Cardiac septum (tissue), 1 donor: ENCODE measurements at regions not wholly inside any gene's neighbourhood (a gene's known extent, or its start where the extent isn't known, plus 50 kb on each side); places are given as distances from the start of the nearest gene placed in this dataset.
"Not testable (repeated sequence)": the region's sequence is repeated elsewhere in the genome, so short reads cannot be mapped to it uniquely, and the experiment has no call there.

Source experiments
- DNase-seq: peaks from one replicate; pipeline ENCODE4 v3.0.0-alpha.2; 2020; ENCODE audit warnings: low spot score
- intact Hi-C: fragments of 100-400 bp; cut with DNase I; formaldehyde crosslinking; loops from one replicate; pipeline ENCODE4 v1.14.0; 2022
- donor health status: DM: no; HTN: no; CAD: no.

DNA sequence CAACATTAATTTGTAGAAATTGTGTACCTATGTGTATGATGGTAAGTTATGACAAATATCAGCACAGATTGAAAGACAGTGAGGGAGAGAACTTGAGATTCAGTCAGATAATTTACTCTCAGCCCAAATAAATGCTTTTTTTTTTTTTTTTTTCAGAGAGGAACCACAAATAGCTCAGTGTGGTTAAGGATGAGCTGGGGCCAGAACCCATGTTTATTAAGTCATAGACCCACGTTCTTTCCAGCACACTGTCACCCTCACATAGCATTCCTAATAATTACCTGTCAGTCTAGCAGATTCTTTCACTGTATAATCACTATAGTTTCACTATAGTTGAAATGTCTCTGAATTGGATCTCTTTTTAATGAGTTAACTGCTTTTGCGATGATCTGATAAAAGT is 246.1 kb downstream of the ZIC1 start:
- intact Hi-C loops: no loop called here
- DNase-seq: no peak

GRCh38 chr3:147656023-147656422 is 246.9 kb downstream of the ZIC1 start:
- intact Hi-C loops: no loop called here
- DNase-seq: no peak

- intact Hi-C loops: no loop called here
- no peak for DNase-seq
These were observed 252.8 kb downstream of the ZIC1 start for GRCh38 chr3:147661916-147662315.

- intact Hi-C loops: no loop called here
- DNase-seq: no peak
These were observed 253.5 kb downstream of the ZIC1 start for GRCh38 chr3:147662705-147663104.

- intact Hi-C loops: no loop called here
- no peak for DNase-seq
These were observed 259.9 kb downstream of the ZIC1 start for GRCh38 chr3:147669077-147669476.

DNA sequence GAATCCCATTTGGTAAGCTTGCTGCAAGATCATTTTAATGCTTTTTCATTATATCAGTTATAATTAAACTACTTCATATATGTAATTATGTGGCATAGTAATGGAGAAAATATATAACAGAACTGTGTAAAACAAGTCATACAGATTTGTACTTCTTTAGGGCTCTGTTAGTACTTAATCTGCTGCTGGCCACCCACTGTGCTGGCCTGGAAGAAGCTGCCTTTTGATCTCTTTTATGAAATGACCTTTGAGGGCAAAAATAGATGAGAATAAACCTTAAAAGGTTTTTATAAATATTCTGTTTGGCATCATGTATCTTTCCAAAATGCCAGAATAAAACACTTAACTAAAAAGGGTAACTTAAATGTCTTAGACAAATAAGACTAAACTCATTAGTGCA is 262.9 kb downstream of the ZIC1 start:
- no peak for DNase-seq
- intact Hi-C loops: no loop called here

DNA sequence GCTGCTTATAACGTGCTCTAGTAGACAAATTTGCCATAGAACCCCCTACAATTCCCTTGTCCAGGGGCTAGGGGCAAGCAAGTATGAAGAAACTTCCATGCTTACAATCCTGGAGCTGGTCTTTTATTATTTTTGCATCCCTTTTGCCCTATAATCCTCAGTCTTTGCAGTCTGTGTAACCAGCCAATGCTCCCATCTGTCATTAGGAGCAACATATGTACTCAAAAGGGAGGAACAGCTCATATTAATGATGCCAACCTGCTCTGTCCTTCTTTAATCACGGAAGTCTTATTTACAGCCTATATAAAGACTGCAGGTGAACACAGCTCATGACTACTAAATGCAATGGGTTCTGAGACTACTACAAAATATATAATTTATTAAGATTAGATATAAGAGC is 263.3 kb downstream of the ZIC1 start:
- intact Hi-C loops: no loop called here

DNA sequence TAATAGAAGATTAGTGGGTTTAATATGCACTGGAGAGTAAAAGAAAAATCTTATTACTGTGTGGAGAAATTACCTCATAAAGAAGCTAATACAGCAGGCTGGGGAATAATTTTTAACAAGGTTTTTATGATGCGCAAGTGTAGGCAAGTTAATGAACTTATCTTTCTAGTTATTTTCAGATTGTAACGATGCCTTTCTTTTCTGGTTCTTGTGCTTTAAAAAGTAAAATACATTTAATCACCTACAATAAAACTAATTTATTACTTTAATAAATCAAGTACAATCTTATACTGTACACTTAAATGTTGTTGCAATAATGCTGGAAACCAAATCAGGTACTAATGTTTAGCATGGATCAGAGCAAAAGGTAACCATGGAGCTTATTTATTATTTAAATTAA is 266.6 kb downstream of the ZIC1 start:
- intact Hi-C loops: no loop called here
- DNase-seq: no peak

More for the DNA sequence above, 263.3 kb downstream of the ZIC1 start:
- no peak for DNase-seq

GRCh38 chr3:147680837-147681483 is 271.8 kb downstream of the ZIC1 start:
- DNase-seq: peak; percentile 82
- intact Hi-C loops: loop anchor here (2.0 kb wide), 1 partner anchor 28 kb away; no protein-coding TSS in a partner anchor

DNA sequence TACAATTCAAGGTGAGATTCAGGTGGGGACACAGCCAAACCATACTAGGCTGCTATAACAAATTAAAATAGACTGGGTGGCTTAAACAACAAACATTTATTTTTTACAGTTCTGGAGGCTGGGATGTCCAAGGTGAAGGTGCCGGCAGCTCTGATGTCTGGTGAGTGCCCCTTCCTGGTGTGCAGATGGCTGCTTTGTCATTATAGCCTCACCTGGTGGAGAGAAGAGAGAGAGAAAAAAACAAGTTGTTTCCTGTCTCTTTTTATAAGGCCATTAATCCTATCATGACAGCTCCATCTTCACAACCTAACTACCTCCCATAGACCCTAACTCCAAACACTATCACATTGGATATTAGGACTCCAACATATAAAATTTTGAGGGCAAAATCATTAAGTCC is 279.7 kb downstream of the ZIC1 start:
- intact Hi-C loops: no loop called here
- DNase-seq: no peak

- no peak for DNase-seq
- intact Hi-C loops: no loop called here
These were observed 290.1 kb downstream of the ZIC1 start for GRCh38 chr3:147699175-147699838.

DNA sequence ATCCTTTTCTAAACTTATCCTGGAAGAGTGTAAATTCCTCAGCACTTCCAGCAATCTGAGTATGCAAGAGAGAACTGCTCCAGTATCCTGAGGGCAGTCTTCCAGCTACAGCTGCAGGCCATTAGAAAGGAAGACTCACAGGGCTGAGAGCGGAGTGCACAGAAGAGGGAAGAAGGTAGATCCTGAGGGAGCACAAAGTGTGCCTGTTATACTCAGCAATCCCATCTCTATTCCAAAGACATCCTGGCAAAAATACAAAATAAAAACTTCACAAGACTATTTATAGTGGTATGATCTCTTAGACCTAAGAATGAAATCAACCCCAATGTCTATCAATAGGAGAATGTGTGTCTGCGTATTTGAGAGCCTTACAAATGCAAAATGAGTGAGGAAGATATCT is 292.0 kb downstream of the ZIC1 start:
- intact Hi-C loops: no loop called here
- no peak for DNase-seq

GRCh38 chr3:147702509-147702908 is 293.3 kb downstream of the ZIC1 start:
- intact Hi-C loops: no loop called here
- no peak for DNase-seq

DNA sequence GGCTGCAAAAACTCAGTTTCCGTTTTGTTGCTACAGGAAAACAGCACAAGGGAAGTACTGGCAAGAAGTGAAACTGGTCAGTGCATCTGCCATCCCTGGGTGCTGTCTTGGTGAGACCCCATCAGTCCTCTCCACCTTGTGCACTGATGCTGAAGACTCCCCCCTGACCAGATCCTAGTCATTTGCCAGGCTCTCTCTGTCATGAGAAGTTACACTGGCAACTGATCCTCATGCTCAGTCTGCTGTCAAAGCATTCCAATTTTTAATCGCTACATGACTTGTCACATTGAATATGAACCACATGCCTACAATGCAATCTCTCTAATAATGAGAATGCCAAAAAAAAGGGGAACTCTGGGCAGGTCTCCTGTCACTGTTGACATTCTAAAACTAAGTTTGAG is 296.5 kb downstream of the ZIC1 start:
- intact Hi-C loops: no loop called here
- DNase-seq: no peak

DNA sequence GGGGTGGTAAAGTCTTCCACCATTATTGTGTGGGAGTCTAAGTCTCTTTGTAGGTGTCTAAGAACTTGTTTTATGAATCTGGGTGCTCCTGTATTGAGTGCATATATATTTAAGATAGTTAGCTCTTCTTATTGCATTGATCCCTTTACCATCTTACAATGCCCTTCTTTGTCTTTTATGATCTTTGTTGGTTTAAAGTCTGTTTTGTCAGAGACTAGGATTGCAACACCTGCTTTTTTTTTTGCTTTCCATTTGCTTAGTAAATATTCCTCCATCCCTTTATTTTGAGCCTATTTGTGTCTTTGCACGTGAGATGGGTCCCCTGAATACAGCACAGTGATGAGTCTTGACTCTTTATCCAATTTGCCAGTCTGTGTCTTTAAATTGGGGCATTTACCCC is 301.6 kb downstream of the ZIC1 start:
- intact Hi-C loops, DNase-seq: not testable (repeated sequence)

DNA sequence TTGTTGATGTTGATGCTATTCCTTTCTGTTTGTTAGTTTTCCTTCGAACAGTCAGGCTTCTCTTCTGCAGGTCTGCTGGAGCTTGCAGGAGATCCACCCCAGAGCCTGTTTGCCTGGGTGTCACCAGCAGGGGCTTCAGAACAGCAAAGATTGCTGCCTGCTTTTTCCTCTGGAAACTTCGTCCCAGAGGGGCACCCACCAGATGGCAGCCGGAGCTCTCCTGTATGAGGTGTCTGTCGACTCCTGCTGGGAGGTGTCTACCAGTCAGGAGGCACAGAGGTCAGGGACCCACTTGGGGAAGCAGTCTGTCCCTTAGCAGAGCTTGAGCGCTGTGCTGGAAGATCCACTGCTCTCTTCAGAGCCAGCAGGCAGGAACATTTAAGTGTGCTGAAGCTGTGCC is 303.2 kb downstream of the ZIC1 start:
- no peak for DNase-seq
- intact Hi-C loops: no loop called here

- intact Hi-C loops, DNase-seq: not testable (repeated sequence)
These were observed 303.6 kb downstream of the ZIC1 start for GRCh38 chr3:147712758-147713157.

GRCh38 chr3:147713234-147714133 is 304.3 kb downstream of the ZIC1 start:
- intact Hi-C loops: no loop called here
- DNase-seq: no peak

DNA sequence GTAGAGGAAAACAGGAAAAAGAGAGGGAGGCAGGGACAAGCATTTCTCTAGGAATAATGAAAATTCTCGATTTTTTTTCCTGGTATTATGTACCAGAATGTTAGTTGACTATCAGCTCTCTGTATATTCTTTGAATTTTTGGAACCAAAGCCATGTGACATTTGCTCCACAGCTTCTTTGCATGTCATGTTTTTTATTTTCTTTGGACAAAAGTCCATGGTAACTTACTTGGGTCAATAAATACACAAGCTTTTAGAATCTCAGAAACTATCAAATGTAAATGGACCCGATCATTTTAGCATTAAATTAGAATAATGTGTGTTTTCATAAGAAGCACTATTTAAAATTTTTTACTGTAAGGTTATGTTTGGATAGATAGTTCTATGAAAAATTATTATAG is 320.5 kb downstream of the ZIC1 start:
- intact Hi-C loops: no loop called here
- DNase-seq: no peak

- intact Hi-C loops: no loop called here
- no peak for DNase-seq
These were observed 321.1 kb downstream of the ZIC1 start for GRCh38 chr3:147730284-147730683.

DNA sequence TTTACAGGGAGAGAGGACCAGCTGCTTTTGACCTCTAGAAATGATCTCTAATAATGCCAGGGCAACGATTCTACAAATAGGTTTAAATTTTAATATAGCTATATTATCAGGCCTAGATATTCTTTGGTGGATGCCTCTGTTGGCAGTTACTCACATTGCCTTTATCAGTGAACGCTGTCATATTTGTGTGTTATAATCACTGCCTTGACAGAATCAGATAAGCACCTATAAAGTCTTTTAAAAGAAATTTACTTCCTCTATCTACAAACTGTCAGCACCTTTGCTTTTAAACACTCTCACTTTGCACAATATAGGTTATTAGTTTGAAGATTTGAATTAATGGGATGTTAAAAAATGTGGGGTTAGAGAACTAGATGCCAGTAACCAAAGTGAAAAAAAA is 324.1 kb downstream of the ZIC1 start:
- intact Hi-C loops: no loop called here
- no peak for DNase-seq
